Suprapubic skin (tissue), 4 donors: ENCODE measurements at regions not wholly inside any gene's neighbourhood (a gene's known extent, or its start where the extent isn't known, plus 50 kb on each side); places are given as distances from the start of the nearest gene placed in this dataset.
"Not testable (repeated sequence)": the region's sequence is repeated elsewhere in the genome, so short reads cannot be mapped to it uniquely, and the experiment has no call there.

Experiments used
- DNase-seq, 2 donors: peaks; one replicate each; pipeline ENCODE4 v3.0.0-alpha.2; 2019; ENCODE audit warnings: low spot score in 2 of 2
- H3K27ac ChIP-seq: fragments of 200-600 bp; sonication (generic); one replicate; pipeline ENCODE4 v1.5.1; 2019
- H3K27me3 ChIP-seq: fragments of 200-600 bp; sonication (generic); one replicate; pipeline ENCODE4 v1.5.1; 2019
- H3K36me3 ChIP-seq: fragments of 200-600 bp; sonication (generic); one replicate; pipeline ENCODE4 v1.5.1; 2019
- H3K4me1 ChIP-seq: fragments of 200-600 bp; sonication (generic); one replicate; pipeline ENCODE4 v1.5.1; 2019
- H3K4me3 ChIP-seq: fragments of 200-600 bp; sonication (generic); one replicate; pipeline ENCODE4 v1.5.1; 2019; ENCODE audit warnings: mild to moderate bottlenecking
- H3K9me3 ChIP-seq: fragments of 200-600 bp; sonication (generic); one replicate; pipeline ENCODE4 v1.5.1; 2019
- CTCF ChIP-seq, 2 donors: fragments of 200-600 bp in 1 of 2; fragments of 450-650 bp in 1 of 2; sonication (generic) in 1 of 2; IDR thresholded peaks; one replicate each; pipeline ENCODE4 v1.5.1; 2016 to 2019; ENCODE audit warnings: antibody characterized with exemption in 2 of 2, mild to moderate bottlenecking in 1 of 2, moderate library complexity in 1 of 2
- EP300 ChIP-seq: sonication (generic); formaldehyde crosslinking; IDR thresholded peaks from one replicate; pipeline ENCODE4 v1.6.1; 2017; ENCODE audit warnings: antibody characterized with exemption
- POLR2A ChIP-seq, 2 donors: fragments of 450-650 bp; IDR thresholded peaks; one replicate each; pipeline ENCODE4 v1.6.1; 2017; ENCODE audit warnings: antibody characterized with exemption in 2 of 2, mild to moderate bottlenecking in 2 of 2, moderate library complexity in 2 of 2
- POLR2AphosphoS5 ChIP-seq, 3 donors: sonication (generic); formaldehyde crosslinking; IDR thresholded peaks; one replicate each; pipeline ENCODE4 v1.6.1; 2017; ENCODE audit warnings: antibody characterized with exemption in 3 of 3
- WGBS: methylation state at CpG from one replicate; pipeline ENCODE4 v1.1.5; 2018; 5-methylcytosine and 5-hydroxymethylcytosine counted together

GRCh38 chr9:115466756-115467155, 348.8 kb upstream of the TNC start:
- H3K27me3 ChIP-seq = no peaks in the 10 kb centered on the region
- WGBS = 52% methylated on average over 7 of the region's 7 CpGs
- H3K27ac ChIP-seq = peak overlapping the region; percentile 69
- no peak overlapping the region for H3K4me3 ChIP-seq
- H3K9me3 ChIP-seq = no peaks in the 10 kb centered on the region
- no peak for DNase-seq
- peaks cover 2% of the 10 kb centered on the region for H3K4me1 ChIP-seq
- TF ChIP-seq POLR2A (IDR thresholded peaks at IDR 0.05) (no peak), POLR2AphosphoS5 (IDR thresholded peaks at IDR 0.05) (peak in 1 of 3 donors; percentile 49), CTCF (IDR thresholded peaks at IDR 0.05) (no peak), EP300 (no peak)
- H3K36me3 ChIP-seq = no peaks in the 10 kb centered on the region

- Histone ChIP-seq H3K27ac (no peak overlapping the region), H3K9me3 (no peaks in the 10 kb centered on the region), H3K4me1 (no peaks in the 10 kb centered on the region), H3K36me3 (no peaks in the 10 kb centered on the region), H3K27me3 (no peaks in the 10 kb centered on the region), H3K4me3 (no peak overlapping the region)
- DNase-seq = no peak
- WGBS = 64% methylated on average over 2 of the region's 2 CpGs
- TF ChIP-seq POLR2AphosphoS5 (IDR thresholded peaks at IDR 0.05) = no peak
- TF ChIP-seq EP300 = no peak
- TF ChIP-seq POLR2A (IDR thresholded peaks at IDR 0.05) = no peak
- TF ChIP-seq CTCF (IDR thresholded peaks at IDR 0.05) = no peak
Measured at GRCh38 chr9:115469841-115470240, 351.9 kb upstream of the TNC start.

- not testable (repeated sequence) for H3K9me3 ChIP-seq, H3K36me3 ChIP-seq, DNase-seq, H3K27ac ChIP-seq, H3K4me1 ChIP-seq, H3K4me3 ChIP-seq, H3K27me3 ChIP-seq
- WGBS = 85% methylated on average over 3 of the region's 3 CpGs
Measured at GRCh38 chr9:115473032-115473431, 355.1 kb upstream of the TNC start.

GRCh38 chr9:115481769-115482168, 363.8 kb upstream of the TNC start:
- Histone ChIP-seq H3K4me1 (no peaks in the 10 kb centered on the region), H3K36me3 (no peaks in the 10 kb centered on the region), H3K9me3 (no peaks in the 10 kb centered on the region), H3K4me3 (no peak overlapping the region), H3K27me3 (no peaks in the 10 kb centered on the region), H3K27ac (no peak overlapping the region)
- no peak for DNase-seq
- TF ChIP-seq POLR2A (IDR thresholded peaks at IDR 0.05) = no peak
- no peak for TF ChIP-seq CTCF (IDR thresholded peaks at IDR 0.05)
- no peak for TF ChIP-seq POLR2AphosphoS5 (IDR thresholded peaks at IDR 0.05)
- TF ChIP-seq EP300 = no peak
- WGBS = 58% methylated on average over 2 of the region's 2 CpGs

GRCh38 chr9:115482747-115483146, 364.8 kb upstream of the TNC start:
- no peak for DNase-seq
- no peaks in the 10 kb centered on the region for H3K9me3 ChIP-seq

More at GRCh38 chr9:115482747-115483146, 364.8 kb upstream of the TNC start:
- Histone ChIP-seq H3K4me3 (no peak overlapping the region), H3K4me1 (no peaks in the 10 kb centered on the region), H3K27me3 (no peaks in the 10 kb centered on the region), H3K27ac (no peak overlapping the region), H3K36me3 (no peaks in the 10 kb centered on the region)
- TF ChIP-seq POLR2A (IDR thresholded peaks at IDR 0.05) (no peak), EP300 (no peak), CTCF (IDR thresholded peaks at IDR 0.05) (no peak), POLR2AphosphoS5 (IDR thresholded peaks at IDR 0.05) (no peak)
- WGBS = 96% methylated on average over 3 of the region's 3 CpGs
